ENCODE measurements at regions not wholly inside any gene's neighbourhood (a gene's known extent, or its start where the extent isn't known, plus 50 kb on each side); places are given as distances from the start of the nearest gene placed in this dataset.

GRCh38 chr21:28788030-28788429 lies 204.6 kb downstream of the LTN1 start (continued):
- TF ChIP-seq ZNF462 (CRISPR knock-in tag; IDR thresholded peaks at IDR 0.05) = no peak
- no peak for TF ChIP-seq ZNF331 (CRISPR knock-in tag; IDR thresholded peaks at IDR 0.05; ENCODE audit: low read depth)
- no peak for TF ChIP-seq STAT1 (IDR thresholded peaks at IDR 0.05; ENCODE audit: unreplicated experiment)
- TF ChIP-seq NANOG (IDR thresholded peaks at IDR 0.05; ENCODE audit: borderline replicate concordance) = no peak
- TF ChIP-seq CREB1 (CRISPR knock-in tag; IDR thresholded peaks at IDR 0.05; ENCODE audit: low read depth) = no peak
- no peak for TF ChIP-seq POLR2AphosphoS5 (IDR thresholded peaks at IDR 0.05; ENCODE audit: low read depth)

- peaks cover 12% of the 10 kb centered on the region; the same call in 2 of the 3 replicates for H3K36me3 Mint-ChIP-seq (ENCODE audit: low read depth)
- DNase-seq (ENCODE audit: low spot score) (no peak), ATAC-seq (no peak)
- H3K9me3 Mint-ChIP-seq = peaks cover 39% of the 10 kb centered on the region
- Histone ChIP-seq H3F3A (replicated peaks; ENCODE audit: low read depth) (no peaks in the 10 kb centered on the region), H3K27me3 (ENCODE audit: insufficient read depth) (no peaks in the 10 kb centered on the region), H3K9me2 (ENCODE audit: insufficient read depth) (peaks cover 18% of the 10 kb centered on the region; the same call in 1 of the 2 replicates), H3K27ac (ENCODE audit: low read depth) (no peak overlapping the region), H2AFZ (no peak overlapping the region), H3K36me3 (ENCODE audit: insufficient read depth) (no peaks in the 10 kb centered on the region), H4K20me1 (replicated peaks; ENCODE audit: insufficient read depth) (no peaks in the 10 kb centered on the region), H3K4me2 (no peak overlapping the region), H3K4me1 (ENCODE audit: insufficient read depth) (no peaks in the 10 kb centered on the region), H3K4me3 (no peak overlapping the region), H3K79me2 (replicated peaks; ENCODE audit: insufficient read depth) (no peaks in the 10 kb centered on the region)
- no peaks in the 10 kb centered on the region for H3K4me1 Mint-ChIP-seq
- H3K27ac Mint-ChIP-seq = no peak overlapping the region
- no peaks in the 10 kb centered on the region for H3K27me3 Mint-ChIP-seq (ENCODE audit: insufficient read depth, low read depth, poor library complexity)
- no peak overlapping the region for H3K4me3 Mint-ChIP-seq
- TF ChIP-seq STAT1 (IDR thresholded peaks at IDR 0.05; ENCODE audit: unreplicated experiment) (no peak), NANOG (IDR thresholded peaks at IDR 0.05; ENCODE audit: borderline replicate concordance) (no peak), ZNF114 (CRISPR knock-in tag; IDR thresholded peaks at IDR 0.05) (no peak), ETS1 (IDR thresholded peaks at IDR 0.05) (no peak), ZNF462 (CRISPR knock-in tag; IDR thresholded peaks at IDR 0.05) (no peak), ZNF331 (CRISPR knock-in tag; IDR thresholded peaks at IDR 0.05; ENCODE audit: low read depth) (no peak), CREB1 (CRISPR knock-in tag; IDR thresholded peaks at IDR 0.05; ENCODE audit: low read depth) (no peak)
These were observed 209.0 kb downstream of the LTN1 start for GRCh38 chr21:28783641-28784185.

All from GM23338 (cell line).